ENCODE measurements at regions not wholly inside any gene's neighbourhood (a gene's known extent, or its start where the extent isn't known, plus 50 kb on each side); places are given as distances from the start of the nearest gene placed in this dataset.
"Not testable (repeated sequence)": the region's sequence is repeated elsewhere in the genome, so short reads cannot be mapped to it uniquely, and the experiment has no call there.

- ATAC-seq; intact Hi-C loops (cut with DNase I); DNase-seq (ENCODE audit: missing footprints): not testable (repeated sequence)
These were observed 293.9 kb downstream of the SI start for GRCh38 chr3:164784407-164784806.

DNA sequence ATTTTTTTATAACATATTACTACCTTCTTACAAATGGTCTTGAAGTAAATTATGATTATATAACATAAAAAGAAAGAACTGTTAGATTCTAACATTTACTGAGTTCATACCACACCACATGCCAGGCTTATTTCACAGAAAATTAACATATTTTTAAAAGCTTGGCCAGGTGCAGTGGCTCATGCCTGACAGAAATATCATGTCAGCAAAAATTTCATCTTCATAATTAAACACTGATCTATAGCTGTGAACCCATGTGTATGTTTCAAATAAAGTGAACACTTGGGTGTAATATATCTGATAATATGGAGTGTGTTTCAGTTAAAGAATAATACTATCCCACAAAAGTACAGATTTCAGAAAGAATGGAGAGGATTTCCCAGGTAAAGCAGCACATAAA is 296.5 kb downstream of the SI start:
- DNase-seq (ENCODE audit: missing footprints), result no peak
- intact Hi-C loops (cut with DNase I), result no loop called here
- no peak for ATAC-seq

GRCh38 chr3:164779816-164780215 is 298.5 kb downstream of the SI start:
- DNase-seq (ENCODE audit: missing footprints) (no peak), ATAC-seq (no peak)
- intact Hi-C loops (cut with DNase I), result no loop called here

DNA sequence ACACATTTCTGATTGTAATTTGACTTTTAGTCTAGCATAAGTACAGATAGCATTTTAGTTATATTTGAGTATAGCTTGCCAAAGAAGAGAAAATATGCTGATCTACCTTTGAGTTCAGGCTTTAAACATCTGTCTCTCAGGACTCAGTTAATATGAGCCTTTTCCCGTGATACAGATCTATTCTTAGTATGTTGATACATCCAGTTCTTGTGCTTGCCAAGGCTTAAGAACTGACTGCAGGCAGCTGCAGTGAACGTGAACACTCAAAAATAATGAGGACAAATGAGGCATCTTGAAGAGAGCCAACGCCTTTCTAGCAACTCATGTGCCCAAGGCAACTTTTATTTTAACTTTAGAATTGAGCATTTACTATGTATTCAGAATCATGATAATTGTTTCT is 325.5 kb downstream of the SI start:
- ATAC-seq, result no peak
- intact Hi-C loops (cut with DNase I), result no loop called here
- no peak for DNase-seq (ENCODE audit: missing footprints)

DNA sequence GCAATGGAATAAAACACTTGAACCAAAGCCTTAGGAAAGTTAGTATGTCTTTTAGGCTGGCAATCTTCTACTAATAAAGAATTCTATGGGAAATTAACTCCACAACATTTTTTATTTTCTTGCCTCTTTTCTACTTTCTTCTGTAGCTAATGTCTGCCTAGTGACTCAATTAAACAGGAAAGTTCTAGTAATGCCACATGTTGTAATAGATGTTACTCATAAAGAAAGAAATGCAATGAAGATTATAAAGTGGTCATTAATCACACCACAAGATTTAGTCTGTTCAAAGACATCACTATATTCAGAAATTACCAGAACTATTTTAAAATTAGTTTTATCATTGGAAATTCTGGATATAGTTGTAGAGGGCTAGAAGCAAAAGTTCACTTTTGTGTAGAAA is 329.7 kb downstream of the SI start:
- ATAC-seq, result no peak
- DNase-seq (ENCODE audit: missing footprints), result no peak
- intact Hi-C loops (cut with DNase I), result no loop called here

DNA sequence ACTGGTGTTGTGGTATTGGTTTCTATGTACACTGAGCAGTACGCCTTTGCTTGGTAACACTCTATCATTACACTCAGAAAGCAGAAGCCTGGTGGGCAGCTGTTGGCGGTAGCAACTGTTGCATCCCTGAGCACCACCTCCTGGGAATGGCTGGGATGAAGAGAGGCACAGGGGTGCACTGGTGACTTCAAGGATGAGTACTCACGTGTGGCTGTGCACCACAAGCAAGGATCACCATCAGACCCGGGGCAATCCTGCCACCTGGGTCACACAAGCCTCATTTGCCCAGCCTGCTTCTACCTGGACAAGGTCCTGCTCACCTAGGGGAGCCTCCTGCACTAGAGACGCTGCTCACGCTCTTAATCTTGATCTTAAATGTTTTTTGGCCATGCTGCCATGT is 336.4 kb downstream of the SI start:
- ATAC-seq (no peak), DNase-seq (ENCODE audit: missing footprints) (no peak)
- intact Hi-C loops (cut with DNase I), result no loop called here

- ATAC-seq (no peak), DNase-seq (ENCODE audit: missing footprints) (no peak)
- intact Hi-C loops (cut with DNase I), result no loop called here
These were observed 341.1 kb downstream of the SI start for GRCh38 chr3:164737174-164737573.

- DNase-seq (ENCODE audit: missing footprints), result no peak
- ATAC-seq, result no peak
- intact Hi-C loops (cut with DNase I), result no loop called here
These were observed 346.1 kb downstream of the SI start for GRCh38 chr3:164732166-164732565.

GRCh38 chr3:164730815-164731360 is 347.4 kb downstream of the SI start:
- intact Hi-C loops (cut with DNase I), result no loop called here
- ATAC-seq (no peak), DNase-seq (ENCODE audit: missing footprints) (no peak)

GRCh38 chr3:164723396-164723795 is 354.9 kb downstream of the SI start:
- ATAC-seq (no peak), DNase-seq (ENCODE audit: missing footprints) (no peak)
- intact Hi-C loops (cut with DNase I), result no loop called here

DNA sequence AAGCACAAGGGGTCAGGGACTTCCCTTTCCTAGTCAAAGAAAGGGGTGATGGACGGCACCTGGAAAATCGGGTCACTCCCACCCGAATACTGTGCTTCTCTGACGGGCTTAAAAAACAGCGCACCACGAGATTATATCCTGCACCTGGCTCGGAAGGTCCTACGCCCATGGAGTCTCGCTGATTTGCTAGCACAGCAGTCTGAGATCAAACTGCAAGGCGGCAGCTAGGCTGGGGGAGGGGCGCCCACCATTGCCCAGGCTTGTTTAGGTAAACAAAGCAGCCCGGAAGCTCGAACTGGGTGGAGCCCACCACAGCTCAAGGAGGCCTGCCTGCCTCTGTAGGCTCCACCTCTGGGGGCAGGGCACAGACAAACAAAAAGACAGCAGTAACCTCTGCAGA is 375.5 kb downstream of the SI start:
- intact Hi-C loops (cut with DNase I); DNase-seq (ENCODE audit: missing footprints); ATAC-seq: not testable (repeated sequence)

- intact Hi-C loops (cut with DNase I), result no loop called here
- ATAC-seq, result no peak
- DNase-seq (ENCODE audit: missing footprints), result no peak
These were observed 390.4 kb downstream of the SI start for GRCh38 chr3:164687902-164688301.

DNA sequence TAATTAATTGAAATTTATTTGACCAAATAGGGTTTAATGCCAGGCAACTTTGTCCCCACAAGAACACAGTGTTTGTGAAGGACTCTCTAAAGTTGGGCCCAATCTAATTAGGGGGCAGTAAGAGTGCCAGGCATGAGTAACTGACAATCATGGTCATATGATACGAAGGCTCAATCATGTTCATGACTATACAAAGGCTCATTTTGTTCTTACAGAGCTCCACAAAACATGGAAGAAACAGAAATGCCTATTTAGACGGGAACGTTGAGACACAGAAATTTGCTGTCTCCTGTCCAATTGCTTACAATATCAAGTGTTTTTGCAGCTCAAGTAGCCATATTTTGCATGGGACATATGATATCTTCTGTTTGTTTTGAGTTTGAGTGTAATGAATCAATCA is 391.1 kb downstream of the SI start:
- no peak for ATAC-seq
- intact Hi-C loops (cut with DNase I), result no loop called here

GRCh38 chr3:164683489-164683888 is 394.8 kb downstream of the SI start:
- ATAC-seq, result no peak
- intact Hi-C loops (cut with DNase I), result no loop called here
- no peak for DNase-seq (ENCODE audit: missing footprints)

More for the DNA sequence above, 391.1 kb downstream of the SI start:
- no peak for DNase-seq (ENCODE audit: missing footprints)

DNA sequence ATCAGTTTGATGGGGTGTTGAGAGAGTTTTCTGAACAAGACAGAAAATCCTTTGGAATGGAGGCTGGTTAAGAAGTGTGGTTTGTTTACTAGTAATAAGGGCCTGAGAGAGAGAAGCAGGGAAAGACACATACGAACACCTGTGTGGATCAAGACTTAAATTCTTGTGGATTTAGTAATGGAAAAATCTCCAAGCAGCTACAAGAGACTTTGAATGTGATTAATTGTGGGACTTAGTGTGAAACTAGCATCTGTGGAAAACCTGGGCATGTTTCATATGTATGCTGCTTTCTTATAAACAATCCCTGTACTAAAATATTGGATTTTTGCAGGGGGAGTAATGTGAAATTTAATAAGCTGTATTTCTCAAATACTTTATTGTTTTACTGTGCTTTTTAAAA is 399.1 kb downstream of the SI start:
- no peak for ATAC-seq
- intact Hi-C loops (cut with DNase I), result no loop called here
- DNase-seq (ENCODE audit: missing footprints), result no peak

DNA sequence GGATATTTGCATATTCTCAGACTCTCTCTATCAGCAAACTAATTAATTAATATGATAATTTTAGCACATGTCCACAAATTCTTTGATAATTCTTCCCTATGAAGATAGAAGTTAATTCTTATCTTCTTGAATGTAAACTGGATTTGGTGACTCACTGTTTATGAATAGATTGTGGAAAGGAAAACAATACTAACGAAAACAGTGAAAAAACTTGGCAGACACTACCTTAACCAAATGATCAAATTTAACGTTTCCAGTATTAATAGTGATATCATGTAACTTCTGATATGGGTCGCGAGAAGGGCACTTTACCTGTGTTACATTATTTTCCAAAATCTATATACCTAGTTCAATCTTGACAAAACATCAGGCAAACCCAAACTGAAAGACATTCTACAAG is 401.0 kb downstream of the SI start:
- ATAC-seq, result no peak
- intact Hi-C loops (cut with DNase I), result no loop called here
- no peak for DNase-seq (ENCODE audit: missing footprints)

DNA sequence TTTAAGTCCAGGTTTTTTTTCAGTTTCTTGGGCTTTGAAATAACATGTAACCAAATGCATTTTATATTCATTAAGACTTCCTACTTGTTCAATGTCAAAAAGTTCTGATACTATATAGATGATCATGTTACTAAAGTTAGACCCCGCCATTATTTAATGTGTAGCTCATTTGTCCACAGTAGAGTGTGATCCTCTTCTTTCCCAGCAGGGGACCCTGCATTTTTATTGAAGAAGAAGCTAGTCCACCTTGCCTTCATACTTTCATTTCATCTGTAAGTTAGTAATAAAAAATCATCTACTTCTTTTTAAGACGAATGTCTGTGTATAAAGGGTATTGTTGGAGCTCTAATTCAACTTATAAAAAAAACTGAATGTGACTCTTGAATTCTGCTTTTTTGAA is 404.6 kb downstream of the SI start:
- intact Hi-C loops (cut with DNase I), result no loop called here
- DNase-seq (ENCODE audit: missing footprints) (no peak), ATAC-seq (no peak)

DNA sequence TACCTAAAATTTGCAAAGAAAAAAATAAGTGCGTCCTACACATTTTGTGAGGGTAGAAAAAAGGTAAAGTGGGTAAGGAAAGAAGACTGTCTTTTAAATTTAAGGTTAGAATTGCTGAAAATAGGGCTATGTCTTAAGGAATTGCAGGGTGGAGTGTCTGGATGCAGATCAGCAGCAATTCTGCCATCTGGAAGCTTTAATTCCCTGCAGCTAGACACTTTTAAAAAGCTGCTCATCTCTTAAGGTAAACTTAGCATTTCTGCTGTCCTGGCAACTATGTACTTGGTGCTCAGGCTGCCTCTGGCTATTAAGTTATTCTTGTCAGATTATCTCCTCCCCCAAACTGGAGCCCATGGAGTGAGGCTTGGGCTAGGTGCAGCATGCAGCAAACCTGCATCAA is 420.2 kb downstream of the SI start:
- DNase-seq (ENCODE audit: missing footprints) (peak; percentile 23), ATAC-seq (no peak)
- intact Hi-C loops (cut with DNase I), result no loop called here

DNA sequence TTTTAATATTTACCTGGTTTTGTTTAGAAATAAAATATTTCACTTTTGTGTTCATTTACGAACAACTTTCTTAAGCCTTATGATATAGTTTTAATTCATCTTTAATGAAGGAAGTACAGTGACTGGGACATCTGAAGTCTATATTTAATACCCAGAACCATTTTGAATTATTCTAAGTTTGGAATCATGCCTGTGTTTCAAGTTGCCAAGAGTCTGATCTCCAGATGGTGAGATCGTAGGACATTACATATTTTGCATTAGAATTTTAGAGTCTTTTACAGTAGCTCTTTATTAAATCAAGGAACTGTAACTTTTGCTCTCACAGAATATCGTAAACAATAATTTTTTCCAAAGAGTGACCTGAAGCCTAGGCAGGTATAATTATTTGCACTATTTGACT is 420.7 kb downstream of the SI start:
- intact Hi-C loops (cut with DNase I), result no loop called here
- ATAC-seq, result no peak
- DNase-seq (ENCODE audit: missing footprints), result no peak

GRCh38 chr3:164655462-164655861 is 422.8 kb downstream of the SI start:
- ATAC-seq, result no peak
- intact Hi-C loops (cut with DNase I), result no loop called here
- no peak for DNase-seq (ENCODE audit: missing footprints)

GRCh38 chr3:164641071-164641470 is 437.2 kb downstream of the SI start:
- DNase-seq (ENCODE audit: missing footprints) (no peak), ATAC-seq (no peak)
- intact Hi-C loops (cut with DNase I), result no loop called here

- no peak for ATAC-seq
- DNase-seq (ENCODE audit: missing footprints), result no peak
- intact Hi-C loops (cut with DNase I), result no loop called here
These were observed 437.7 kb downstream of the SI start for GRCh38 chr3:164640591-164640990.
